ENCODE measurements at regions not wholly inside any gene's neighbourhood (a gene's known extent, or its start where the extent isn't known, plus 50 kb on each side); places are given as distances from the start of the nearest gene placed in this dataset.

- TF ChIP-seq CTCF (IDR thresholded peaks at IDR 0.05; ENCODE audit: insufficient read depth, low read length, poor library complexity, severe bottlenecking) (no peak), EZH2phosphoT487 (conservative IDR thresholded peaks at IDR 0.05; ENCODE audit: low read length) (no peak)
Measured at GRCh38 chr12:127143020-127143419, 1124.0 kb upstream of the TMEM132C start.
